HepG2 (cell line): ENCODE measurements at regions not wholly inside any gene's neighbourhood (a gene's known extent, or its start where the extent isn't known, plus 50 kb on each side); places are given as distances from the start of the nearest gene placed in this dataset.

ENCODE experiments used
- ATAC-seq: fragments of 200-7000 bp; cut with Tn5 transposase; 3 replicates; pipeline ENCODE4 v1.9.1; 2020; ENCODE audit warnings: mild to moderate bottlenecking, moderate library complexity
- BruUV-seq: library from RNA; stranded (reverse); fragments of 400-500 nt; replicated peaks from 2 replicates; lab custom pipeline; 2021; lab: Mats Ljungman, UMichigan
- CTCF ChIA-PET: fragments of 300-600 bp; formaldehyde crosslinking; extraction: SDS; loops from one replicate; lab custom pipeline; 2021; ENCODE audit warnings: low total read pairs, inconsistent platforms, low intra/inter-chr PET ratio; lab: Yijun Ruan, JAX
- POLR2A ChIA-PET: fragments of 350-600 bp; sonication (Branson Sonifier 250); formaldehyde crosslinking; loops from one replicate; lab custom pipeline; 2020; ENCODE audit warnings: antibody characterized with exemption, inconsistent platforms; lab: Yijun Ruan, JAX
- DNase-seq: peaks from one replicate; pipeline ENCODE4 v3.0.0-alpha.2; 2015; ENCODE audit warnings: low spot score
- FAIRE-seq: peaks from 3 replicates; lab custom pipeline; 2011; peaks lifted over from hg19 to GRCh38; lab: Jason Lieb, UNC
- H2AFZ ChIP-seq: one replicate; pipeline ENCODE4 v1.6.1; 2011; ENCODE audit warnings: low read length, inconsistent platforms
- H3K27ac ChIP-seq: fragments of 300-600 bp; 3 replicates; pipeline ENCODE4 v1.8.0; 2011; ENCODE audit warnings: mixed run types, mild to moderate bottlenecking, mixed read lengths, low read length, inconsistent platforms; ENCODE audit not compliant: insufficient read depth; ENCODE audit errors: extremely low read length
- H3K27me3 ChIP-seq, 2 experiments: fragments of 200-600 bp in 1 of 2; 2 replicates in 1 of 2; 3 replicates in 1 of 2; pipeline versions ENCODE4 v1.6.0 to v1.8.0; 2011; ENCODE audit warnings: low read length in 2 of 2, mild to moderate bottlenecking in 2 of 2, moderate library complexity in 2 of 2, inconsistent platforms in 1 of 2; ENCODE audit not compliant: insufficient read depth in 2 of 2, control insufficient read depth in 1 of 2
- H3K36me3 ChIP-seq, 2 experiments: fragments of 200-600 bp in 1 of 2; replicated peaks in 1 of 2; 2 replicates in 1 of 2; 3 replicates in 1 of 2; pipeline versions ENCODE4 v1.5.1 to v1.8.0; 2011; ENCODE audit warnings: low read length in 2 of 2, inconsistent platforms in 1 of 2; ENCODE audit not compliant: insufficient read depth in 2 of 2, control insufficient read depth in 1 of 2
- H3K4me1 ChIP-seq: 2 replicates; pipeline ENCODE4 v1.5.1; 2012; ENCODE audit warnings: low read length, inconsistent platforms; ENCODE audit not compliant: insufficient read depth
- H3K4me2 ChIP-seq: 2 replicates; pipeline ENCODE4 v1.6.0; 2011; ENCODE audit warnings: low read depth, low read length, inconsistent platforms
- H3K4me3 ChIP-seq, 3 experiments: fragments of 200-600 bp in 1 of 3; sonication (generic), shearing (Covaris generic) in 1 of 3; replicated peaks in 1 of 3; 2 replicates each; pipeline ENCODE4 v1.5.1; 2011 to 2016; ENCODE audit warnings: low read length in 3 of 3, inconsistent platforms in 2 of 3, low read depth in 2 of 3, mild to moderate bottlenecking in 2 of 3, control low read depth in 1 of 3, mixed read lengths in 1 of 3; ENCODE audit not compliant: insufficient read depth in 1 of 3
- H3K79me2 ChIP-seq: one replicate; pipeline ENCODE4 v1.6.1; 2011; ENCODE audit warnings: low read length, inconsistent platforms; ENCODE audit not compliant: insufficient read depth
- H3K9ac ChIP-seq: 2 replicates; pipeline ENCODE4 v1.6.0; 2011; ENCODE audit warnings: mild to moderate bottlenecking, low read depth, low read length, inconsistent platforms; ENCODE audit not compliant: insufficient read depth
- H3K9me3 ChIP-seq: 2 replicates; pipeline ENCODE4 v1.5.1; 2012; ENCODE audit warnings: mild to moderate bottlenecking, low read length
- H4K20me1 ChIP-seq: 2 replicates; pipeline ENCODE4 v1.6.0; 2011; ENCODE audit warnings: inconsistent platforms, mild to moderate bottlenecking, low read length, moderate library complexity; ENCODE audit not compliant: insufficient read depth
- BRCA1 ChIP-seq: sonication (generic); formaldehyde crosslinking; IDR thresholded peaks from 2 replicates; pipeline ENCODE4 v1.4.0; 2020; ENCODE audit warnings: missing genetic modification reagents
- EP300 ChIP-seq, 3 experiments: sonication (generic) in 1 of 3; formaldehyde crosslinking in 1 of 3; IDR thresholded peaks; 2 replicates each; pipeline versions ENCODE4 v1.5.1 to v1.6.1; 2011 to 2020; ENCODE audit warnings: low read depth in 2 of 3, low read length in 2 of 3, borderline replicate concordance in 1 of 3, improper control_type of control experiment in 1 of 3, mild to moderate bottlenecking in 1 of 3, missing genetic modification reagents in 1 of 3, moderate library complexity in 1 of 3
- ISX ChIP-seq: sonication (generic); formaldehyde crosslinking; conservative IDR thresholded peaks from 2 replicates; pipeline ENCODE4 v1.5.0; 2020; ENCODE audit warnings: missing genetic modification reagents
- MTF1 ChIP-seq: sonication (generic); formaldehyde crosslinking; IDR thresholded peaks from 2 replicates; pipeline ENCODE4 v1.5.0; 2020; ENCODE audit warnings: missing genetic modification reagents
- SIN3A ChIP-seq: IDR thresholded peaks from 2 replicates; pipeline ENCODE4 v1.6.1; 2011; ENCODE audit warnings: low read depth, mild to moderate bottlenecking, control low read depth, low read length, borderline replicate concordance
- STAT5B ChIP-seq: sonication (generic); formaldehyde crosslinking; IDR thresholded peaks from 2 replicates; pipeline ENCODE4 v1.4.0; 2020; ENCODE audit warnings: missing genetic modification reagents
- ZNF225 ChIP-seq: sonication (generic); formaldehyde crosslinking; IDR thresholded peaks from 2 replicates; pipeline ENCODE4 v1.4.0; 2020; ENCODE audit warnings: mild to moderate bottlenecking, missing genetic modification reagents
- ZNF441 ChIP-seq: sonication (generic); formaldehyde crosslinking; IDR thresholded peaks from 2 replicates; pipeline ENCODE4 v1.7.0; 2021; ENCODE audit warnings: missing genetic modification reagents, borderline replicate concordance
- ZNF468 ChIP-seq: sonication (generic); formaldehyde crosslinking; IDR thresholded peaks from 2 replicates; pipeline ENCODE4 v1.8.0; 2022; ENCODE audit warnings: mild to moderate bottlenecking, moderate library complexity, missing genetic modification reagents
- WGBS: methylation state at CpG from one replicate; pipeline ENCODE4 v1.1.6; 2017; ENCODE audit warnings: low lambda C conversion rate; 5-methylcytosine and 5-hydroxymethylcytosine counted together
- in situ Hi-C: cut with HindIII; loops from 2 replicates; pipeline ENCODE4 v1.10.0; 2017; ENCODE audit warnings: low pct_unique_long_range_greater_than_20kb; ENCODE audit not compliant: extremely low pct_ligation_motif_present
- intact Hi-C: fragments of 100-400 bp; cut with micrococcal nuclease; formaldehyde crosslinking; loops from one replicate; pipeline ENCODE4 v1.10.0; 2022; ENCODE audit not compliant: unreplicated experiment
- TF ChIP-seq, protein P1 (sequence below): sonication (generic); formaldehyde crosslinking; IDR thresholded peaks from 2 replicates; pipeline ENCODE4 v1.4.0; 2020; ENCODE audit warnings: mild to moderate bottlenecking, missing genetic modification reagents, borderline replicate concordance
- TF ChIP-seq, protein P2 (sequence below): sonication (generic); formaldehyde crosslinking; conservative IDR thresholded peaks from 2 replicates; pipeline ENCODE4 v1.4.0; 2020; ENCODE audit warnings: missing genetic modification reagents
- TF ChIP-seq, protein P3 (sequence below): sonication (generic); formaldehyde crosslinking; conservative IDR thresholded peaks from 2 replicates; pipeline ENCODE4 v1.5.0; 2020; ENCODE audit warnings: missing genetic modification reagents
- TF ChIP-seq, protein P4 (sequence below): sonication (generic); formaldehyde crosslinking; IDR thresholded peaks from 2 replicates; pipeline ENCODE4 v1.4.0; 2020; ENCODE audit warnings: low read depth, mild to moderate bottlenecking, missing genetic modification reagents
- TF ChIP-seq, protein P5 (sequence below): sonication (generic); formaldehyde crosslinking; IDR thresholded peaks from 2 replicates; pipeline ENCODE4 v1.4.0; 2020; ENCODE audit warnings: mild to moderate bottlenecking, missing genetic modification reagents
- TF ChIP-seq, protein P6 (sequence below): sonication (generic); formaldehyde crosslinking; IDR thresholded peaks from 2 replicates; pipeline ENCODE4 v1.4.0; 2020; ENCODE audit warnings: missing genetic modification reagents

DNA sequence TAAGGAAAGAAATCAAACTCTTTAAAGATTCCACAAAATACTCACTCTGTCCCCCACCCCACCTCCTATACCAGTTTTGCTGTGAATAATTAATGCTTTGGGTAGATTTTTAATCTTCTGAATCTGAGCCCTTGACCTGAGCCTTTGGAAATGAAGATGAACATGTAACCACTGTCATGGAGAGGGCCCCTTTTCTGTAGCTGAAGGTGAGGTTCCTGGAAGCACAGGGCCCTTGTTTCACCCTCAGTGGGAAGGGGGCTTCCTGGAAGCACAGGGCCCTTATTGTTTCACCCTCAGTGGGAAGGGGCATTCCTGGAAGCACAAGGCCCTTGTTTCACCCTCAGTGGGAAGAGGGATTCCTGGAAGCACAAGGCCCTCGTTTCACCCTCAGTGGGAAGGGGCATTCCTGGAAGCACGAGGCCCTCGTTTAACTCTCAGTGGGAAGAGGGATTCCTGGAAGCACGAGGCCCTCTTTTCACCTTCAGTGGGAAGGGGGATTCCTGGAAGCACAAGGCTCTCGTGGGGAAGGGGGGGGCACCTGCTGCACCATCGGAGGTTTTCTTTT, 75.7 kb downstream of the DACT2 start (continued):
- TF ChIP-seq, protein P1, sequence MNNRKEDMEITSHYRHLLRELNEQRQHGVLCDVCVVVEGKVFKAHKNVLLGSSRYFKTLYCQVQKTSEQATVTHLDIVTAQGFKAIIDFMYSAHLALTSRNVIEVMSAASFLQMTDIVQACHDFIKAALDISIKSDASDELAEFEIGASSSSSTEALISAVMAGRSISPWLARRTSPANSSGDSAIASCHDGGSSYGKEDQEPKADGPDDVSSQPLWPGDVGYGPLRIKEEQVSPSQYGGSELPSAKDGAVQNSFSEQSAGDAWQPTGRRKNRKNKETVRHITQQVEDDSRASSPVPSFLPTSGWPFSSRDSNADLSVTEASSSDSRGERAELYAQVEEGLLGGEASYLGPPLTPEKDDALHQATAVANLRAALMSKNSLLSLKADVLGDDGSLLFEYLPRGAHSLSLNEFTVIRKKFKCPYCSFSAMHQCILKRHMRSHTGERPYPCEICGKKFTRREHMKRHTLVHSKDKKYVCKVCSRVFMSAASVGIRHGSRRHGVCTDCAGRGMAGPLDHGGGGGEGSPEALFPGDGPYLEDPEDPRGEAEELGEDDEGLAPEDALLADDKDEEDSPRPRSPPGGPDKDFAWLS (CRISPR knock-in tag), result no peak
- TF ChIP-seq, protein P2, sequence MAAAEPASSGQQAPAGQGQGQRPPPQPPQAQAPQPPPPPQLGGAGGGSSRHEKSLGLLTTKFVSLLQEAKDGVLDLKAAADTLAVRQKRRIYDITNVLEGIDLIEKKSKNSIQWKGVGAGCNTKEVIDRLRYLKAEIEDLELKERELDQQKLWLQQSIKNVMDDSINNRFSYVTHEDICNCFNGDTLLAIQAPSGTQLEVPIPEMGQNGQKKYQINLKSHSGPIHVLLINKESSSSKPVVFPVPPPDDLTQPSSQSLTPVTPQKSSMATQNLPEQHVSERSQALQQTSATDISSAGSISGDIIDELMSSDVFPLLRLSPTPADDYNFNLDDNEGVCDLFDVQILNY (CRISPR knock-in tag), result no peak
- TF ChIP-seq, protein P3, sequence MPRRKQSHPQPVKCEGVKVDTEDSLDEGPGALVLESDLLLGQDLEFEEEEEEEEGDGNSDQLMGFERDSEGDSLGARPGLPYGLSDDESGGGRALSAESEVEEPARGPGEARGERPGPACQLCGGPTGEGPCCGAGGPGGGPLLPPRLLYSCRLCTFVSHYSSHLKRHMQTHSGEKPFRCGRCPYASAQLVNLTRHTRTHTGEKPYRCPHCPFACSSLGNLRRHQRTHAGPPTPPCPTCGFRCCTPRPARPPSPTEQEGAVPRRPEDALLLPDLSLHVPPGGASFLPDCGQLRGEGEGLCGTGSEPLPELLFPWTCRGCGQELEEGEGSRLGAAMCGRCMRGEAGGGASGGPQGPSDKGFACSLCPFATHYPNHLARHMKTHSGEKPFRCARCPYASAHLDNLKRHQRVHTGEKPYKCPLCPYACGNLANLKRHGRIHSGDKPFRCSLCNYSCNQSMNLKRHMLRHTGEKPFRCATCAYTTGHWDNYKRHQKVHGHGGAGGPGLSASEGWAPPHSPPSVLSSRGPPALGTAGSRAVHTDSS, result no peak
- TF ChIP-seq, all 625 proteins: peak for 10

DNA sequence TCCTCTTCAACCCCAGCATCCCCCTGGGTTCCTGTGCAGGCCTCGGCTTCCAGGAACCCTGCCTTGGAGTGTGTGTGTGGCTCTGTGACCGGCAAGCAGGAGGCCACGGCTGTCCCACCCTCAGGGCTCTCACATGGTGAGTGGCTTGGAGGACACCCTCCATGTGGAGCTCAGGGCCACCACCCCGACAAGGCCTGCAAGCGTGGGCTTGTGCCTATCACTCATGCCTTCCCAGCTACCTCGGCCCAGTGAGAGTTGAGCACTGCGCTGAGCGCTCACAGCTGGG, 76.7 kb downstream of the DACT2 start:
- Histone ChIP-seq H3K4me1 (peaks cover 98% of the 10 kb centered on the region), H3K79me2 (no peaks in the 10 kb centered on the region), H3K27ac (no peak overlapping the region), H3K4me3 (no peak overlapping the region), H3K27me3 (no peaks in the 10 kb centered on the region), H3K4me2 (no peak overlapping the region), H3K9ac (no peak overlapping the region), H3K36me3 (no peaks in the 10 kb centered on the region), H4K20me1 (no peaks in the 10 kb centered on the region), H2AFZ (no peak overlapping the region), H3K9me3 (no peaks in the 10 kb centered on the region)
- ATAC-seq (no peak), FAIRE-seq (no peak), DNase-seq (no peak)
- 95% methylated on average over 8 of the region's 8 CpGs for WGBS
- POLR2A ChIA-PET, result no interaction called here
- intact Hi-C loops, result no loop called here
- CTCF ChIA-PET, result no interaction called here
- no TSS peak for BruUV-seq
- in situ Hi-C loops, result no loop called here
- TF ChIP-seq, protein P4, sequence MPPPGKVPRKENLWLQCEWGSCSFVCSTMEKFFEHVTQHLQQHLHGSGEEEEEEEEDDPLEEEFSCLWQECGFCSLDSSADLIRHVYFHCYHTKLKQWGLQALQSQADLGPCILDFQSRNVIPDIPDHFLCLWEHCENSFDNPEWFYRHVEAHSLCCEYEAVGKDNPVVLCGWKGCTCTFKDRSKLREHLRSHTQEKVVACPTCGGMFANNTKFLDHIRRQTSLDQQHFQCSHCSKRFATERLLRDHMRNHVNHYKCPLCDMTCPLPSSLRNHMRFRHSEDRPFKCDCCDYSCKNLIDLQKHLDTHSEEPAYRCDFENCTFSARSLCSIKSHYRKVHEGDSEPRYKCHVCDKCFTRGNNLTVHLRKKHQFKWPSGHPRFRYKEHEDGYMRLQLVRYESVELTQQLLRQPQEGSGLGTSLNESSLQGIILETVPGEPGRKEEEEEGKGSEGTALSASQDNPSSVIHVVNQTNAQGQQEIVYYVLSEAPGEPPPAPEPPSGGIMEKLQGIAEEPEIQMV (CRISPR knock-in tag), result no peak
- TF ChIP-seq BRCA1 (CRISPR knock-in tag) (no peak), MTF1 (CRISPR knock-in tag) (no peak), ISX (CRISPR knock-in tag) (no peak), SIN3A (no peak), EP300 (IDR thresholded peaks at IDR 0.05; ENCODE audit: low read depth in 2 of 2, low read length in 2 of 2) (no peak), EP300 (CRISPR knock-in tag; IDR thresholded peaks at IDR 0.05; ENCODE audit: borderline replicate concordance) (no peak), ZNF441 (CRISPR knock-in tag) (no peak), STAT5B (no peak), ZNF468 (CRISPR knock-in tag) (no peak), ZNF225 (no peak)
- TF ChIP-seq, protein P5, sequence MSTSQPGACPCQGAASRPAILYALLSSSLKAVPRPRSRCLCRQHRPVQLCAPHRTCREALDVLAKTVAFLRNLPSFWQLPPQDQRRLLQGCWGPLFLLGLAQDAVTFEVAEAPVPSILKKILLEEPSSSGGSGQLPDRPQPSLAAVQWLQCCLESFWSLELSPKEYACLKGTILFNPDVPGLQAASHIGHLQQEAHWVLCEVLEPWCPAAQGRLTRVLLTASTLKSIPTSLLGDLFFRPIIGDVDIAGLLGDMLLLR, result no peak
- TF ChIP-seq, protein P6, sequence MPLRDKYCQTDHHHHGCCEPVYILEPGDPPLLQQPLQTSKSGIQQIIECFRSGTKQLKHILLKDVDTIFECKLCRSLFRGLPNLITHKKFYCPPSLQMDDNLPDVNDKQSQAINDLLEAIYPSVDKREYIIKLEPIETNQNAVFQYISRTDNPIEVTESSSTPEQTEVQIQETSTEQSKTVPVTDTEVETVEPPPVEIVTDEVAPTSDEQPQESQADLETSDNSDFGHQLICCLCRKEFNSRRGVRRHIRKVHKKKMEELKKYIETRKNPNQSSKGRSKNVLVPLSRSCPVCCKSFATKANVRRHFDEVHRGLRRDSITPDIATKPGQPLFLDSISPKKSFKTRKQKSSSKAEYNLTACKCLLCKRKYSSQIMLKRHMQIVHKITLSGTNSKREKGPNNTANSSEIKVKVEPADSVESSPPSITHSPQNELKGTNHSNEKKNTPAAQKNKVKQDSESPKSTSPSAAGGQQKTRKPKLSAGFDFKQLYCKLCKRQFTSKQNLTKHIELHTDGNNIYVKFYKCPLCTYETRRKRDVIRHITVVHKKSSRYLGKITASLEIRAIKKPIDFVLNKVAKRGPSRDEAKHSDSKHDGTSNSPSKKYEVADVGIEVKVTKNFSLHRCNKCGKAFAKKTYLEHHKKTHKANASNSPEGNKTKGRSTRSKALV, result no peak
